ENCODE measurements at regions not wholly inside any gene's neighbourhood (a gene's known extent, or its start where the extent isn't known, plus 50 kb on each side); places are given as distances from the start of the nearest gene placed in this dataset.

GRCh38 chr5:3394891-3395599 lies 200.6 kb upstream of the IRX1 start:
- H3K36me3 ChIP-seq (replicated peaks in 1 of 2; ENCODE audit: insufficient read depth in 1 of 2, low read depth in 2 of 2), result no peaks in the 10 kb centered on the region
- 20 to 34% methylated on average over 9 to 12 of the region's 12 CpGs for WGBS, 2 donors
- H3K4me3 ChIP-seq, result no peak overlapping the region
- peaks cover 0 to 6% (median 0%) of the 10 kb centered on the region in 3 donors for H3K9me3 ChIP-seq
- no peaks in the 10 kb centered on the region for H3K4me1 ChIP-seq
- no peak overlapping the region for H3K27ac ChIP-seq
- no peak for DNase-seq
- TF ChIP-seq CTCF (IDR thresholded peaks at IDR 0.05) (no peak), POLR2A (IDR thresholded peaks at IDR 0.05) (no peak)
- ATAC-seq, result no peak
- no peaks in the 10 kb centered on the region for H3K27me3 ChIP-seq
- intact Hi-C loops (cut with DNase I), result no loop called here

GRCh38 chr5:3393920-3394597 lies 201.6 kb upstream of the IRX1 start:
- DNase-seq (no peak), ATAC-seq (no peak)
- Histone ChIP-seq H3K9me3 (peaks cover 0 to 2% (median 0%) of the 10 kb centered on the region in 3 donors), H3K27ac (no peak overlapping the region), H3K36me3 (replicated peaks in 1 of 2; ENCODE audit: insufficient read depth in 1 of 2, low read depth in 2 of 2) (no peaks in the 10 kb centered on the region), H3K4me3 (no peak overlapping the region), H3K27me3 (no peaks in the 10 kb centered on the region), H3K4me1 (no peaks in the 10 kb centered on the region)
- intact Hi-C loops (cut with DNase I), result no loop called here
- TF ChIP-seq POLR2A (IDR thresholded peaks at IDR 0.05) (no peak), CTCF (IDR thresholded peaks at IDR 0.05) (no peak)
- 51 to 60% methylated on average over 24 of the region's 24 CpGs for WGBS, 2 donors

- H3K27me3 ChIP-seq, result no peaks in the 10 kb centered on the region
- intact Hi-C loops (cut with DNase I), result no loop called here
- DNase-seq, result no peak
- 68 to 75% methylated on average over 27 of the region's 27 CpGs for WGBS, 2 donors
- no peak overlapping the region for H3K27ac ChIP-seq
- no peaks in the 10 kb centered on the region for H3K4me1 ChIP-seq
- no peaks in the 10 kb centered on the region for H3K9me3 ChIP-seq
- no peaks in the 10 kb centered on the region for H3K36me3 ChIP-seq (replicated peaks in 1 of 2; ENCODE audit: insufficient read depth in 1 of 2, low read depth in 2 of 2)
- TF ChIP-seq CTCF (IDR thresholded peaks at IDR 0.05), result no peak
- TF ChIP-seq POLR2A (IDR thresholded peaks at IDR 0.05), result no peak
- ATAC-seq, result no peak
- H3K4me3 ChIP-seq, result no peak overlapping the region
Measured at GRCh38 chr5:3393122-3393919, 202.3 kb upstream of the IRX1 start.

DNA sequence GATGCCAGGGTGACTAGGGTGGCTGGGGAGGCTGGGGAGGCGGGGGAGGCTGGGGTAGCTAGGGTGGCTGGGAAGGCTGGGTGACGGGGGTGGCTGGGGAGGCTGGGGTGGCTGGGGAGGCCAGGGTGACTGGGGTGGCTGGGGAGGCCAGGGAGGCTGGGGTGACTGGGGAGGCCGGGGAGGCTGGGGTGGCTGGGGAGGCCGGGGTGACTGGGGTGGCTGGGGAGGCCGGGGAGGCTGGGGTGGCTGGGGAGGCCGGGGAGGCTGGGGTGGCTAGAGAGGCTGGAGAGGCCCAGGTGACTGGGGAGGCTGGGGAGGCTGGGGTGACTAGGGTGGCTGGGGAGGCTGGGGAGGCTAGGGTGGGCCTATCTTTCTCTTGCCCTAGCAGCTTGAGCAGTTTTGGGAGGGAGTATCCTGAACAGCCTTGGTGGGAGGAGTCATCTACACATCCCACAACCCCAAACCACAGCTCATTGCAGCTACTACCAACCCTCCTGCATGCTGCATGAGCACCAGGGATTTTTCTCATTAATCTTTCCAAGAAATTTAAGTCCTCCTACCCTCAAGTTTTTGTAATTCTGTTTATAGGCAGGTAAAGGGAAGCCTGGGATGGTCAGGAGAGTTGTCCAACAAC lies 203.2 kb upstream of the IRX1 start:
- no peaks in the 10 kb centered on the region for H3K27me3 ChIP-seq
- intact Hi-C loops (cut with DNase I), result no loop called here
- ATAC-seq (no peak), DNase-seq (no peak)
- no peak overlapping the region for H3K4me3 ChIP-seq
- H3K27ac ChIP-seq, result no peak overlapping the region
- WGBS, 2 donors, result 44 to 70% methylated on average over 3 to 5 of the region's 6 CpGs
- TF ChIP-seq POLR2A (IDR thresholded peaks at IDR 0.05) (no peak), CTCF (IDR thresholded peaks at IDR 0.05) (no peak)
- no peaks in the 10 kb centered on the region for H3K36me3 ChIP-seq (replicated peaks in 1 of 2; ENCODE audit: insufficient read depth in 1 of 2, low read depth in 2 of 2)
- no peaks in the 10 kb centered on the region for H3K4me1 ChIP-seq
- no peaks in the 10 kb centered on the region for H3K9me3 ChIP-seq

Measured in body of pancreas (tissue), 4 donors.